ENCODE measurements at regions not wholly inside any gene's neighbourhood (a gene's known extent, or its start where the extent isn't known, plus 50 kb on each side); places are given as distances from the start of the nearest gene placed in this dataset.

- TF ChIP-seq JUND (IDR thresholded peaks at IDR 0.05; ENCODE audit: low read depth, low read length) (no peak), MEF2A (IDR thresholded peaks at IDR 0.05; ENCODE audit: insufficient read depth, low read depth, low read length) (no peak)
These were observed 312.3 kb downstream of the SV2B start (continued) for GRCh38 chr15:91412138-91412928.

DNA sequence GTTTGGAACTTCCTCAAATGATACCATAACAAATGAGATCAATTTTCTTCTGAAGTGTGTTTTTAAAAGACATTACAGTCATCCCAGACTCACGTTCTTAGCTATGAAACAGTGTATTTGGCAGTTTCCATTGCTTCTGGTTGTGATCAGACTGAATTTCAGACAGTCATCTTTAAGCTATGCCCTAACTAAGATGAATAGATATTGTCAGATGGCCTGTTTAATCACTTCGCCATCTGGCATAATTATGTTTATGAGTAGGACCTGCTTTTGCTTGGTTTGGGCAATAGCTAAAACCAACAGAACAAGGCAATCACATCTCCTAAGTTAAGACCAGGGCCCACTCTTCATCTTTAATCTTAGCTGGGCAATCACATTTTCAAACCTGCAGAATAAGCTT lies 313.1 kb downstream of the SV2B start:
- WGBS (ENCODE audit: insufficient coverage, insufficient replicate concordance, low lambda C conversion rate, missing lambda C conversion rate) = 14% methylated on average over 2 of the region's 2 CpGs
- BruUV-seq (replicated peaks) = no TSS peak
- Histone ChIP-seq H3K27ac (ENCODE audit: control insufficient read depth, insufficient read depth) (no peak overlapping the region), H3K79me2 (ENCODE audit: control insufficient read depth, insufficient read depth, low read length) (no peaks in the 10 kb centered on the region), H3K9ac (ENCODE audit: control insufficient read depth, insufficient read depth, low read length) (no peak overlapping the region), H3K4me1 (ENCODE audit: control insufficient read depth, insufficient read depth, low read length) (no peaks in the 10 kb centered on the region), H2AFZ (ENCODE audit: control insufficient read depth, low read depth, low read length) (no peak overlapping the region), H3K27me3 (replicated peaks in 1 of 2; ENCODE audit: control insufficient read depth in 2 of 2, insufficient read depth in 2 of 2, low read length in 1 of 2) (no peaks in the 10 kb centered on the region), H3K4me3 (no peak overlapping the region), H4K20me1 (ENCODE audit: control insufficient read depth, insufficient read depth) (no peaks in the 10 kb centered on the region), H3K36me3 (ENCODE audit: control insufficient read depth in 2 of 2, insufficient read depth in 2 of 2, low read length in 1 of 2) (no peaks in the 10 kb centered on the region), H3K9me3 (replicated peaks; ENCODE audit: control insufficient read depth, insufficient read depth, low read length) (no peaks in the 10 kb centered on the region), H3K4me2 (ENCODE audit: control insufficient read depth, insufficient read depth) (no peak overlapping the region)
- SMC1A ChIA-PET (ENCODE audit: uncharacterized antibody, unreplicated experiment) = no interaction called here
- in situ Hi-C loops (cut with MboI) (no loop called here), intact Hi-C loops (cut with micrococcal nuclease; ENCODE audit: unreplicated experiment) (no loop called here)
- TF ChIP-seq RFX5 (IDR thresholded peaks at IDR 0.05; ENCODE audit: low read depth, low read length) (no peak), TARDBP (IDR thresholded peaks at IDR 0.05; ENCODE audit: borderline replicate concordance) (no peak), HSF1 (IDR thresholded peaks at IDR 0.05; ENCODE audit: low read depth, low read length) (no peak), CUX1 (IDR thresholded peaks at IDR 0.05; ENCODE audit: insufficient replicate concordance, low read depth, low read length) (no peak), POLR2AphosphoS5 (IDR thresholded peaks at IDR 0.05; ENCODE audit: low read length) (no peak)
- TF ChIP-seq, protein P1, sequence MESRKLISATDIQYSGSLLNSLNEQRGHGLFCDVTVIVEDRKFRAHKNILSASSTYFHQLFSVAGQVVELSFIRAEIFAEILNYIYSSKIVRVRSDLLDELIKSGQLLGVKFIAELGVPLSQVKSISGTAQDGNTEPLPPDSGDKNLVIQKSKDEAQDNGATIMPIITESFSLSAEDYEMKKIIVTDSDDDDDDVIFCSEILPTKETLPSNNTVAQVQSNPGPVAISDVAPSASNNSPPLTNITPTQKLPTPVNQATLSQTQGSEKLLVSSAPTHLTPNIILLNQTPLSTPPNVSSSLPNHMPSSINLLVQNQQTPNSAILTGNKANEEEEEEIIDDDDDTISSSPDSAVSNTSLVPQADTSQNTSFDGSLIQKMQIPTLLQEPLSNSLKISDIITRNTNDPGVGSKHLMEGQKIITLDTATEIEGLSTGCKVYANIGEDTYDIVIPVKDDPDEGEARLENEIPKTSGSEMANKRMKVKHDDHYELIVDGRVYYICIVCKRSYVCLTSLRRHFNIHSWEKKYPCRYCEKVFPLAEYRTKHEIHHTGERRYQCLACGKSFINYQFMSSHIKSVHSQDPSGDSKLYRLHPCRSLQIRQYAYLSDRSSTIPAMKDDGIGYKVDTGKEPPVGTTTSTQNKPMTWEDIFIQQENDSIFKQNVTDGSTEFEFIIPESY (IDR thresholded peaks at IDR 0.05) = no peak
- RAD21 ChIA-PET (ENCODE audit: unreplicated experiment) = no interaction called here
- no peak for DNase-seq (ENCODE audit: low read depth, low spot score)
- CTCF ChIA-PET = no interaction called here
- POLR2A ChIA-PET = no interaction called here
- FAIRE-seq = no peak
- no peak for ATAC-seq
